ENCODE measurements at regions not wholly inside any gene's neighbourhood (a gene's known extent, or its start where the extent isn't known, plus 50 kb on each side); places are given as distances from the start of the nearest gene placed in this dataset.

DNA sequence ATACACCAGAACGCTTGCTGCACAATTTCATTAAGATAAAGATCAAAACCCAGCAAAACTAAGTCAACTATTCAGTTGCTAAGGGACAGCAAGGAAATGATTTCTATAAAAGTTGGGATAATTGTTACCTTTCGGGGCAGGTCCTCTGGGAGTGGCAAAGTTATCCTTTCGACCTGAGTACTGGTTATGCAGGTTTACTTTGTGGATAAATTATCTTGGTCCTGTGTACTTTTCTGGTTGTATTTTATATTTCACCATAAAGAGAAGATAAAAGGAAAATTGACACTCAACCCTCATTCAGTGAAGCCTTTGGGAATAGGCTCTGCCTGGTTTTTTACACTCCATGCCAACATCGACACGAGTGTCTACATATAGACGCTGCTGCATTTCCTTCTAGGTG is 146.5 kb downstream of the SYK start:
- no peak for DNase-seq

GRCh38 chr9:90950600-90950999 is 149.0 kb downstream of the SYK start:
- DNase-seq: no peak

GRCh38 chr9:90953200-90953599 is 151.6 kb downstream of the SYK start:
- DNase-seq: no peak

- no peak for DNase-seq
Observed at GRCh38 chr9:90953805-90954204, 152.2 kb downstream of the SYK start.

GRCh38 chr9:90956026-90956810 is 154.6 kb downstream of the SYK start:
- no peak for DNase-seq

DNA sequence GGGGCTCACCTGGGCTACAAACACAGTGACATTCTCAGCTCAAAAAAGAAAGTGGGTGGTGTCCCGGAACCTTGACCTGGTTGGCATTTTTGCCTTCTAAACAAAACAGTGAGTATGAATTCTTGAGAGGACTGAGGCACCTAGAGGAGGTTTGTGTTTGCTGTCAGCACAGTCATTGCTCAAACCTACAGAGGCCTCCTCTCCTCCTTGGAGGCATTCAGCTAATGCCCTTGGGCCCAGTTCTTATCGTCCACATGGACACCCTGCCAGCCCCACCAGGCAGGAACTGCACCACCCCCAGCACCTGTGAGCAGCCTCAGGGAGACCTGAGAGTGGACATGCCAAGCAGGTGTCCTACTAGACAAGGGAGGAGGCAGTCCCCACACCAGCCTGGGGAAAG is 156.7 kb downstream of the SYK start:
- DNase-seq: no peak

- DNase-seq: no peak
Observed at GRCh38 chr9:90960941-90961340, 159.3 kb downstream of the SYK start.

GRCh38 chr9:90961375-90961774 is 159.8 kb downstream of the SYK start:
- no peak for DNase-seq

- no peak for DNase-seq
Observed at GRCh38 chr9:90964101-90965020, 162.7 kb downstream of the SYK start.

DNA sequence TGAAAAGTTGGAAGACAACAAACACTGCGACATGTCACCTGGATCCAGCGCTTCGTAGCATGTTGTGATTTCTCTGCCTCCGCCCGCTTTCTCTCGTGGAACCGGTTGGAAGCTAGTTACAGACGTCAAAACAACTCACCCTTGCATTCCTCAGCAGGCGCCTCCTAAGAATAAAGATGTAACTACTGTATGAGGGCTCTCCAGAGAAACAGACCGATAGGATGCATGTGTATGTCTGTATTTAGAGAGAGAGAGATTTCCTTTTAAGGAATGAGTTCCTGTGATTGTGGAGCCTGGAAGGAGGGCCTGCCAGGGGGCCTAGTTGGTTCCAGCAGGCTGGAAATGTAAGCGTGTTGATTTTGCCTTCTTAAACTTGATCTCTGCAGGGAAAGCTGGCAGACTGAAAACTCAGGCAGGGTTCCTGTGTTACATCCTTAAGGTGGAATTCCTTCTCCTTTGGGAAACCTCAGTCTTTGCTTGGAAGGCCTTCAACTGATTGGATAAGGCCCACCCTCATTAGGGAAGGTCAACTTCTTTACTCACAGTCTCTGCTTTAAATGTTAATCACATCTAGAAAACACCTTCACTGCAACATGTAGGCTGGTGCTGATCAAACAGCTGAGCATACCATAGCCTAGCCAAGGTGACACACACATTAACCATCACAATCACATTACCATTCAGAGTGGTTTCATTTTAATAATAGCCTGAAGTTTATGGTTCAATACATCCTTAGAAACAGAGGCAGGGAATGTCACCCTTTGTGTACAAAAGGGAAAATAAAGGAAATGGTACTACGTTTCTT is 163.8 kb downstream of the SYK start:
- no peak for DNase-seq

GRCh38 chr9:90966031-90966290 is 164.3 kb downstream of the SYK start:
- no peak for DNase-seq

DNA sequence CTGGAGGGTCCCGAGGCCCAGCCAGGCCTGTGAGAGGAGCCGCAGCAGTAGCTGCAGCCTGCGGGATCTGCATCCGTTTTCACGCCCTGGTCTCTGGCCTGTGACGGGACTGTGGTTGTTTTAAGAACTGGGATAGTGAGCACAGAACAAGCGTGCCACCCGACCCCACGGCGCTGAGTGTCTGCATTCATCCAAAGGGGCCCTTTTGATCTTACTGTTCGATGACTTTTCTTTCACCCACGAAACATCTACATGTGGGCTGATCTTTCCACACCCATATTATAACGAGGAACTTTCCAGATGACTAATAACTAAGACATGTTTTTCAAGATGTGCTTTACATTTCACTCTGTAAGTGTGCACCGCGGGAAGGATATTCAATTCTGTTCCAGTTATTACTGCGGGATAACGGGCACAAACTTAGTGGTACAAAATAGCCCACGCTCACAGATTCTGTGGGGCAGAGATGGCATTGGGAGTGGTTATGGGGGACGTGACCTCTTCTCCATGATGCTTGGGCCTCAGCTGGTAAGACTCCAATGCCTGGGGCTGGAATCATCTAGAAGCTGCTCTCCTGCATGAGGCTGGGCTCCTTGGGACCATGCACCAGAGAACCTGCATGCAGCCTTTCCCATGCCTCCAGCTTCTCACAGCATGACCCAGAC is 165.0 kb downstream of the SYK start:
- DNase-seq: no peak

DNA sequence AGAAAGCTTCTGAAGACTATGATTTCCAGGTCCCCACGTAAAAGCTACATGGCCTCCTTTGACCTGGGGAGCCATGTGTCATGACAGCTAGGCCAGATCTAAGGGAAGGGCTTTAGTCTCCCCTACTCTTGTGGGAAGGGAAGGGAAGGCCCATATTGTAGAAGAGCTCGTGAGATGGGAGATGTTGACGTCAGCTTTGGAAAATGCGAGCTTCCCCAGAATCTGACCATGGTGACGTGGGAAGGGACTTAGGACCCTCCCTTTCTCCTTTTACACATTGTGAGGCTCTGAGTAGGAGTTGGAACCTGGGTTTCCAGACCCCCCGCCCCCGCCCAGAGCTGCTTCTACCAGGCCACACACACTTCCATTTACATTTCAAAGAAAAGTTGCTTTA is 165.5 kb downstream of the SYK start:
- DNase-seq: no peak

GRCh38 chr9:90969021-90969675 is 167.5 kb downstream of the SYK start:
- no peak for DNase-seq

DNA sequence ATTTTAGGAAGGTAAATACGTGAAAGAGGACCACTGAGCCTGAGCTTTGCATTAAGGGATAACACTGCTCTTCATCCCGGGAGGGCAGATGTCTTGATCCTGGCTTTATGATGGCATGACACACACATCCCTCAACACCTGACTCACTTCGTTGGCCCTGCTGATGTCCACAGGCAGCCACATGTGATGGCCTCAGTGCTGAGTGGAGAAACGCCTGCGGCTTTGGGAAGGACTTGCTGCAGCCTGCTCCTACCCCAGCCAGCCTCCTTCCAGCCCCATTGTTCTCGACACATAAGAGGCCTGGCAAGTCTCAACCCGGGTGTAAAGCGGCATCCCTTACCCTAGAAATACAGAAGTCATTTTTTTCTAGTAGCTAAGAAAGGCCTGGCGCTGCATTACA is 169.0 kb downstream of the SYK start:
- DNase-seq: no peak

DNA sequence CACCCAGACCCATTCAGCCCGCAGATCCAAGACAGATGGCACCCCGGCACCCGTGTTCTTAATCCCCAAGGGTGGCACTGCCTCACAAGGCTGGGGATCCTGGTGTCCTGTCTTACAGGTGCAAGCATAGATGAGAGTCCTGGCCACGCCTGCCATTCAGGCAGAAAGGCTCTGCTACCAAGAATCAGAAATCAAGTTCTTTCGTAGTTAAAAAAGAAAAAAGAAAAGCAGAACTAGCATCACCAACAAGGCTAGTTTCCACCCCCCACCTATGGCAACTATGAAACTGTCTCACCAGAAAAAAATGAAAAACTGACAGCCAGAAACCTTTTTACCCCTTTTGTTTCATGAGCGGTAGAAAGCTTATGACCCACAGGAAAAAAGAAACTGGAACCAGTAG is 170.4 kb downstream of the SYK start:
- DNase-seq: no peak

DNA sequence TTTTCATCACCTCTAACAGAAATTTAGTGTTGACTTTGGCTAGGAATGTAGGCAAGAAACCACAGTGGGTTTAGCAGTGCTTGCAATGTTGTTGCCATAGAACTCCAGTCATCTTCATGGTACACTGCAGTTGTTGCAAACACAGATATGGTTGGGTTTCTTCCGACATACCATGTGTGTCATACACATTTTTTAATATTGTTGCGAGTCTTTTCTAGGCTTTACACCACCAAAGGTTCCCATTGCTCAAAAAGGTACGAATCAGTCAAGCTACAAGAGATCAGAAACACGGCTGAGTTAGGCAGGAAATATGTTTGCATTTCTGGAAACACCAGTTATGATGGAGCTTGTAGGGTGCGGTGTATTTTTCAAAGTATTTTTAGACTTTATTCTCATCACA is 172.4 kb downstream of the SYK start:
- DNase-seq: no peak

DNA sequence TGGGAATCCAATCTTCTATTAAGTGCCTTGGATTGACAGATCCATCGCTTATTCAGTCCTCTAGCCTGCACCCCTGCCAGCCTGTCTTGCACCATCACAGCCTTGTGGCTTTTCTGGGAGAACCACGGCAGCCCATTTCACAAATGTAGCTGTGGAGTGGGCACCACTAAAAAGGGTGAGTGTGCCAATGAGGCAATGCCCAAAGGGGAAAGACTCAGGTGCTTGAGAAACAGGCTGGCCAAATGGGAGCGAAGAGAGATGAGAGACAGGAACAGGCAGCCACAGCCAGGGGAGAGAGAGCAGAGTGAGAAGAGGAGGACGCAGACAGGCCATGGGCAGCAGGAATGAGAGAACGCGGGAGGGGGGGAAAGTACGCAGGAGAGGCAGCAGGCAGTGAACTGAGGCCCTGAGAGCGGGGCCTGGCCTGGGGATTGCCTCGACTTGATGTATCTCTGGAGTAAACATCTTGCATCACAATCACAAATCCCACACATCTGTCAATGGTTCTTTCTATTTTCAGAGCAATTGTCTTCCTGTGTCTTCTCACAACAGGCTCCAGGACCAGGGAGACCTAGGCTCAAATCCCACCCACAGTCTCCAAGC is 173.1 kb downstream of the SYK start:
- no peak for DNase-seq

GRCh38 chr9:90975781-90976538 is 174.3 kb downstream of the SYK start:
- no peak for DNase-seq

GRCh38 chr9:90979138-90979551 is 177.5 kb downstream of the SYK start:
- DNase-seq: no peak

DNA sequence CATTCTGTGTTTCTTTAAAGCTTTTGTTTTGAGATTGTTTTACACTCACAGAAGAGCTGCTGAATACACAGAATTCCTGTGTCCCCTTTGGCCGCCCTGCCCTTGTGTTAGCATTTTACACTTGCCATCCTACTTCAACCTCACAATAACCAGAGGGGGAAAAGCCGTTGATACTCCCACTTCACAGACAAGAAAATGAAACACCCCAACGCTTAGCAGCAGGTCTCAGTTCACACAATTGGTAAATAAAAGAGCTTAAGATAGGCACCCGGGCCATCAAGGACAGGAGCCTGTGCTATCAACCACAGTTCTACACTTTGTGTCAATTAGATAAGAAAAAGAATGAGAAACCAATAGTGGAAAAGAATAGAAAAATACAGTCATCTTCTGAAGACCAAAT is 178.0 kb downstream of the SYK start:
- DNase-seq: no peak

Data from effector CD8-positive, alpha-beta T cell (primary cell).